ENCODE measurements at regions not wholly inside any gene's neighbourhood (a gene's known extent, or its start where the extent isn't known, plus 50 kb on each side); places are given as distances from the start of the nearest gene placed in this dataset.
"Not testable (repeated sequence)": the region's sequence is repeated elsewhere in the genome, so short reads cannot be mapped to it uniquely, and the experiment has no call there.

DNA sequence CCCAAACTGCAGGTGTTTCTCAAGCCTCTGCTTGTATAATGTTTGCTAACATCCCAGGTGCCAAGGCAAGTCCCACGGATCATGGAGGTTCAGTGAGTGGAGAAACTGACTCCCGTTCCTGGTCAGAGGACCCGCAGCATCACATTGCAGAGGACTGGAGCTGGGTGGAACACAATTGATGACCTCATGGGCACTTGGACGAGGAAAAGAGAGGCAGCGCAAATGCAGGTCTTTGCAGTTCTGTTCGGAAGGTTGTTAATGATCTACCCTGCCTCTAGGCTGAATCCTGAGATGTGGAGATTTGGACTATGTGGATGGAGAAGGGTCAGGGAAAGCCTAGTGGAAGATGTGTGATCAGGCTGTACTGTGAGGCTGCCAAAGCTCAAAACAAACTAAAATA is 192.9 kb downstream of the DUSP10 start:
- no peak for DNase-seq

DNA sequence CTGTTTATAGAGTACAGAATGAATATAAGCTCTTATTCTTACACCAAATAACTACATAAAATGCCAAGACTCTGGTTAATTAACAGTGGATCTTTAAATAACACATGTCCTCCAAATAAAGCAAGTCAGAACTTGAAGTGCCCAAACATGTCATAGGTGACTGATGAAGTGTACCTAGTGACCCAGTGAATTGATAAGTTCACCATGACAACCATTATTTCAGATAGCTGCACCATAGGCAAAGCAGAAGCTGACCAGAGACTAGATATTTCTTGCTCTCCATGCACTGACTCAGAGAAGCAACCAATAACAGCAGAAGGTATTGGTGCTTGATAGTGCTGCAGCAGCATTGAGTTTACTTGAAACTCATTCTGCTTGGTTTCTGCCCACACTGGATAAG is 192.1 kb downstream of the DUSP10 start:
- DNase-seq, result no peak

DNA sequence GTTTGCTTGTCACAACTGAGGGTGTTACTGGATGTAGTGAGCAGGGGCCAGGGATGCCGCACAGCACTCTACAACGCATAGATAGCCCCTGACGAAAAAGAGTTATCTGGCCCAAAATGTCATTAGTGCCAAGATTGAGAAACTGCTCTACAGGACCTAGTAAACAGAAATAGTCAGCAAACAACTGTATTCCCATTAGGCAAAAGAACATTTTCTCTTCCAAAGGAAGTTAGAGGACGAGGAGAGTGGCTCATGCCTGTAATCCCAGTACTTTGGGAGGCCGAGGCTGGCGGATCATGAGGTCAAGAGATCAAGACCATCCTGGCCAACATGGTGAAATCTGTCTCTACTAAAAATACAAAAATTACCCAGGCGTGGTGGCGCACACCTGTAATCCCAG is 189.1 kb downstream of the DUSP10 start:
- not testable (repeated sequence) for DNase-seq

DNA sequence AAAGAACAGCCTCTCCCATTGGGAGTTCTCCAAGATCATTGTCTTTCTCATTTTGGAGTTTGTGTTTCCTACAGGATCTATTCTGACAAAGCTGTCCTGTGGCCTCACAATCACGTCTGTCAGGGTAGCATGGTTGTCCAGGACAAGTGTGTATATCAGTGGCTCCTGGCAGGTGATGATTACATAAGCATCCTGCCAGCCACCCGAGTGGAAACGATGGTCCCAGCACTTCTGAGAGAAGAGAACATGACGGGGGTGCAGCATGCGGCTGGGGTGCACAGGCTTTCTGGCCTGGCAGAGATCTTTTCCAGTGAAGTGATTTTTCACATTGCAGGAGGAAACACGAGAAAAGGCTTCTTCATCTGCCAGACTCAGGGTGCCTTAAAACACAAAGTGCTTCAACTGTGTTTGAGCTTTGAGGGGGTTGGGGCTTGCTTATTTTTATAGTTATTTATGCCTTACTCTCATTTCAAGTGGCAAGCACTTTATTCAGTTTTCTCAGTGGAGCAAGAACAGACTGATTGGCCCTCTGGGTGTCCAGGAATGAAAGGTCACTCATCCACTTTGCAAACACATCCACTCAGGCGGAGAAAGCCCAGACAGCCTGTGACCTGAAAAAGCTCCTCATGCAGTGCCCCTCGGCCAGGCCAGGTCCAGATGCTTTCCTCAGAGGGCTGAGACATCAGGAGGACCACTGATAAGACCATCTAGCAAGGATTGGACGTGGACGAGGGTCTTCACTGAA is 186.0 kb downstream of the DUSP10 start:
- DNase-seq, result no peak

DNA sequence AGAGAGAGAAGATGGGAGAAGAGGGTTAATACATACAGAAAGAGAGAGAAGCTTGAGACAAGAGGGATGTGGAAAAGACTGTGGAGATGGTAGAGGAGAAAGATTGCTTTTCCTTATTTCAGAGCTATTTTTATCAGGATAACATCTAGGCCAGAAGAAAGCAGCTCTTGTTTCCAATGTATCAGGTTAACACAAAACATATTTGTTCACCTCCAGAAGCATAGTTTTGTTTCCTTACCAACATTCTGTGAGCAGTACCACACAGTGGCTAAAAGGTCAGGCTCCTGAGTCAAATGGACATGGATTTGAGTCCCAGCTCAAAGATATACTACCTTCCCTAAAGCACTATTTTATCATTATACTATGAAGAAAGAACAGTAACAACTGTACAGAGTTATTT is 185.5 kb downstream of the DUSP10 start:
- no peak for DNase-seq

DNA sequence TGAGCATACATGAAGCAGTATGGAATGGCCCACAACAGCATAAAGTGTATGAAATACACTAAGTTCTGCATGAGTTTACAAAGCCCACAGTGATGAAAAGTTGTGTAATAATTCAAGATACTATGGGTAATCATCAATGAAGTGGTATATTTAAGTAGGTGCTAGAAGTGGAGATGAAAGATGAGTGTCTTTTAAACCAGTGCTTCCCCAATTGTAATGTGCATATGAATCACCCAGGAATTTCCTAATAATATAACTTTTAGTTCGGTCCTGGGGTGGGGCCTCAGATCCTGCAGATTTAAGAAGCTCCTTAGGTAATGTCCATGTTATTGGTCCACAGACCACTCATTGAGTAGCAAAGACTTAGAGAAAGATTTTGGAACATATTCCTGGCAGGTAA is 184.9 kb downstream of the DUSP10 start:
- no peak for DNase-seq

DNA sequence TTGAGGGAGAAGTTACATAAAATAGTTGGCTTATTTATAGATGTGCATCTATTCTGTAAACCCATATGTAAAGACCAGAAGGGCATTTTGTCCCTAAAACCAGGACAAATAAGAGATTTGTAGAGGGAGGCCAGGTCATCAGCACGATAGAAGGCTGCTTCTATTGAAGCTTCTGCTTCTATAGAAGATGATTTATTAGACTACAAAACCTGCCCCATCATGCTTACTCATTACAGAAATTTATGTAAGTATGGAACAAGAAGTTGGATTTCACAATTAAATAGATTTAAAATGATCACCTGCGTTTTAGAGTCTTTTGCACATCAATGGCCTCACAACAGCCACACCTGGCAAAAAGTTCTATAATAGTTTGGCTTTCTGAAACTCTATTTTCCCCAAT is 183.5 kb downstream of the DUSP10 start:
- DNase-seq, result no peak

DNA sequence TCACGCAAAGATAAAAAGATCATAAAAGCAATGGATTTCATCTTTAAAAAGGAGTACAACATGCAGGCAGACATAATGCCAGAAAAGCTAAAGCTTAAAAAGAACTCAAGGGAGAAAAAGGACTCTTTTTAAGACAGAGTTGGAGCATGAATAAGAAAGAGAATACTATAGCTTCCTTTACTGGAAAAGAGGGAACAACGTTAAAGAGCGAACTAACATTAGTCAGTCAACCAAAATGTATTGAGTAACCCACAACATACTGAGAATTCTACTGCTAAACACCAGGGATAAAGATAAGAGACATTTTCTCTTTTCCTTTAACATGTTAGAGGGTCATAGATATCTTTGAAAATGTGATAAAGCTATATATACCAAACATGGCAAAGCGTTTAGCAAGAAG is 182.0 kb downstream of the DUSP10 start:
- DNase-seq, result no peak

DNA sequence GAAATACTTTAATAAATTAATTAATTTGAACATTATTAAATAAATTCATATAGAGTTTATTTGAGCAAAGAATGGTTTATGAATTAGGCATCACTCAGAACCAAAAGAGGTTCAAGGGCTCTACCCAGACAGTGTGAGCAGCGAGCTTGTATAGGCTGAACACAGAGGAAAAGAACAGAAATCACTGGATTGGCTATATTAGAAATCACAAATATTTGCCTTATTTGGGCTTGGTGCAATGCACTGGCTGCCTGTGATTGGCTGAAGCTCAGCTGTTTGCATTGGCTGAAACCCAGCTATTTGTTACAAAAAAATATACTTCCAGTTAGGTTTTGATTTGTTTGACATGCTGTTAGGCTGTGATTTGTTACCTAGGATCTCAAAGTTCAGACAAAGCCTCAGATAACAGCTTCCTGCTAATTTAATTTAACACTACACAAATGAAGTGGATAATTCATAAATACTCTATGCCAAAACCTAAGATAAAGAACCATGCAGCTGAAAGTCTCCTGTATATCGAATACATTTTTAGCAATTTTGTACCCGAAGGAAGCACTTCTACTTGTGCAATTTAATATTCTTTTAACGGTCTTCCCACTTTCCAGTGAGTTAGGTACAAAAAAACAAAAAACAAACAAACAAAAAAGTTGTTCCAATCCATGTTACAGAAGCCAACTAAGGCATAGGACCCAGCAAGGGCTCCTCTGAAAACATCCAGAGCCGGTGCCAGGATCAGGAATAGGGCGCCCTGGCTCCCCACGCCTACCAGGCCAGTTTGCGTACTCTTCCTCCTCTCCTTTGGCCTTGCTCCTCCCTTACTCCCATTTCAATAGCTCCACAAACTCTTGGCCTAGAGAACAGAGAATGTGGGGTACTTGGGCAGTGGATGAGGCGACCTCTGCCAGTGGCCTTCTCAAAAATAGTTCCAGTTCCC is 179.1 kb downstream of the DUSP10 start:
- DNase-seq, result no peak

DNA sequence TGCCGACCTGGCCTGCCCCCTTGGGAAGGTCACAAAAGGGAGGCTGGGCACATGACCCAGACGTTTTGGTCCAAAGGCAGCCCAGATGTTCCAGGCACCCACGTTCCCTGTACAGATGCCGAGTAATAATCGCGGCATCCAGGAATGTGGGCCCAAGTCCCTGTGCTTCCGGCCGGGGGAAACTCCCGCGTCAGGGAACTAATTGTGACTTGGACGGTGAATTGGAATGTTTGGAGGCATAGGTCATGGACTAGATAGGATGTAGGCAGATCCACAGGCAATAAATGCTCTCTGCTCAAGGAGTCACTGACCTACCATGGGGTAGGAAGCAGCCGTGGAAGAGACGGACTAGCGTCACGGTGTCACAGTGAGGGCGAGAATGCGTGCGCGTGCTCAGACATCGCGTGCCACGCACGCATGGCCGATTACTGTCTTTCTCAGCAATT is 178.4 kb downstream of the DUSP10 start:
- no peak for DNase-seq

DNA sequence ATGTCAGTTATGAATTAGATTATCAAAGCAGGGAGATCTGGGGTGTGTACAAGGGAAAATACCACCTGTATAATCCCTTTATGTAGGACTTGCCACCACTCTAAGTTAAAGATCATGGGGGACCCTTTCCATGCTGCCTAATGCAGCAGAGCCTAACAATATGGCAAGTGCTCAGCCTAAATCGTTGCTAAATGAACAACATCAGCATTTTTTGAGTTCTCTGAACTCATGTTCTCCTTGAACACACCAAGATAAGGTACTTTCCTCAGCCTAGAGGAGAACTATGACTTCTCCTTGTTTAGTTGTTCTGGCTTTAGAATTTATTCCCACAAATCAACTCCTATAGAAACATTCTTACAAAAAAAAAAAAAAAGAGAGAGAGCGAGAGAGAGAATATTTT is 177.0 kb downstream of the DUSP10 start:
- DNase-seq, result no peak

DNA sequence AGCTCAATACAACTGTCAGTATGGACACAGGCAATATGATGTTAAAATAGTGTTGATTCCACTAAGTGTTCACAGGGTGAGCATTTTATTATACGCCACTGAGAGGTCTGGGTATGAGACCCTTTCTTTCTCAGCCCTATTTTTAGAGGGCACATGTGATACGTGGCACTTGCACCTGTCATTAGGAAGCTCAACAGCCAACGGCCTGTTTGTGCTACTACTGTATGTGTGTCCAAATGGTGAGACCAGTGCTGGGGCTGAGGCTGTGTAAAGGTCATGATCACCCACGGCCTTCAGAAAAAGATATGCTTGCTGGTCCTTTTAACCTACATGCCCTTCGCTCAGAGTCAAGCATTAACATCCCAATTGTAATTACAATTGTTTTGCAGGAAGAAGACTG is 176.2 kb downstream of the DUSP10 start:
- no peak for DNase-seq

DNA sequence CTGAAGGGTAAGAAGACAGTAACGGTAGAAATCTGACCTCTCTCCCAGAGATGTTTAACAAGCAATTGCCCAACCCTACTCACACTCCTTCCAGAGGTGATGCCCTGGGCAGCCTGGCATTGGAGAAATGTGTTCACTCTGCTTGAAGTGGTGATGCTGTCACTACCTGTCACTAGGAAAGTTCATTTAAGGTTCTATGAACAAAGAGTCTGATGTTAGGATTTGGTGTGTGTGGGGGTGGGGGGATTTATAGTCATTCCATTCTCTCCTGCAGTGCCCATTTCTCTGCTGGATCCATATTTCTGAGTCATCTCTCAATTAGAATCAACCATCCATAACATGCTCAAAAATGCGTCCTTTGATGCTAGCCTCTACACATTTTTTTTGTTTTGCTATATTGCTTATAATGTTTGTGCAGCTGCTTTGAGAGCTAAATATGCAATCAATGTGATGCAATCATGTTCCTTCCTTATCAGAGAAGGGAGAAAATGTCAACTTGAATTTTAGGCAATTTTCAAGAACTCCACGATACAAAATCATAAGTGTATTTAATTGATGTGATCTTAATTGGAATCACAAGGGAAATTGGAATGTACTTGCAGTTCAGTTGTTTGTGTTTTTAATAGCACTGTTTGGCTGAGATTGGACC is 173.9 kb downstream of the DUSP10 start:
- DNase-seq, result no peak

DNA sequence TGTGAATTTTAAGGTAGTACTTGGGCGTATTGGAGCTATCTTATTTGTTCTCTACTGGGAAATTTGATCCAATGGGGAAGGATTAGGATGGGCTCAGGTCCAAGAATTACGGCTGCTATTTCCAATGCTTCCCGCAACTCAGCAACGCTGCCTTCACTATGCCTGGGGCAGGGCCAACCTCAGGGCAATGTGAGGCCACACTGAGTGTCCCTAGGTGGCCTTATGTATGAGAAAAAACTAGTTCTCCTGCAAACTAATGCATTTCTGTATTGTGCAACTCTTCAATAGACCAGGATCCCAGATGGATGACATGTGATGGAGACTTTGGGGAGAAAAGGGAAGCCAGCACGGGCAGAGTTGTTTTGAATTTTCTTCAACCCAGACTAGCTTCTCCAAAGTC is 168.1 kb downstream of the DUSP10 start:
- DNase-seq, result no peak

DNA sequence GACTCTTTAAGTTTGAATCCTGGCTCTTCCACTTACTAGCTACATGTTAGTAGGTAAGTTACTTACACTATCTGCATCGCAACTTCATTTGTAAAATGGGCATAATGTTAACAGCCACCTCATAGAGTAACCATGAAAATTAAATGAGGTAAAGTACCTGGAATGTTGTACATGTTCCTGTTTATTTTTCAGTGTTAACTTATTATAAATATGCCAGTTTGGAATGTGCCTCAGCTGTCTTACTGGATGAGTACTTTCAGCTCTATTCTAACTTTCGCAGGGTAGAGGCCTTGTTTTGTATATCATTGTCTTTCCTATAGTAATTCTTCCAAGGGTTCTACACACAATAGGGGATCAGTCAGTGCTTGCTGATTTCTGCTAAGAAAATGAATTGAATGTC is 167.4 kb downstream of the DUSP10 start:
- DNase-seq, result no peak

DNA sequence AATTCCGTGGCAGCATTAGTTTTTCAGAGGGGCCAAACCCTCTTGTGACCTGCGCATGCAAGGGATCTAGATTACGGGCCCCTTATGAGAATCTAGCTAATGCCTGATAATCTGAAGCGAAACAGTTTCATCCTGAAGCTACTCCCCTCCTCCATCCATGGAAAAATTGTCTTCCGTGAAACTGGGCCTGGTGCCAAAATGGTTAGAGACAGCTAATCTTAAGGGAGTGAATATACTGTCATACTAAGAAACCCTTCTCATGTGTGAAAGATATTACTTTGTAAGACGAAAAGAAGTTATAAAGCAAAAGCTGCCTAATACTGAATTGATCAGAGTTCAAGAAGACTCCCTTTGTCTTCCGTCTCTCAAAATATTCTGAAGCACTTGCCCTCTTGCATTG is 166.3 kb downstream of the DUSP10 start:
- no peak for DNase-seq

DNA sequence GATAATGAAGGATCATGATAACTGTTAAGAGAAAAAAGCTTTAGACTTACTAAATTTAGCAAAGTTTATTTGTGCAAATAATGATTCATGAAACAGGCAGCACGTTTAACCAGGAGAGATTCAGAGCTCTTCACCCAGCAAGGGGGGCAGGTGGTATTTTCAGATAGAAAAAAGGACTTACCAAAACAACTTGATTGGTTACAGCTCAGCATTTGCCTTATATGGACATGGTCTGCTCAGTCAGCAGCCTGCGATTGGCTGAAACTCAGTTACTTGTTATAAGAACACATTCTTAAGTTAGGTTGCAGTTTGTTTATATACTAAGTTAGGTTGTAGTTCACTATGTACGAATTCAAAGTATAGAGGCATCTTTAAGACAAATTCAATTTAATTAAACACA is 165.6 kb downstream of the DUSP10 start:
- DNase-seq, result no peak

DNA sequence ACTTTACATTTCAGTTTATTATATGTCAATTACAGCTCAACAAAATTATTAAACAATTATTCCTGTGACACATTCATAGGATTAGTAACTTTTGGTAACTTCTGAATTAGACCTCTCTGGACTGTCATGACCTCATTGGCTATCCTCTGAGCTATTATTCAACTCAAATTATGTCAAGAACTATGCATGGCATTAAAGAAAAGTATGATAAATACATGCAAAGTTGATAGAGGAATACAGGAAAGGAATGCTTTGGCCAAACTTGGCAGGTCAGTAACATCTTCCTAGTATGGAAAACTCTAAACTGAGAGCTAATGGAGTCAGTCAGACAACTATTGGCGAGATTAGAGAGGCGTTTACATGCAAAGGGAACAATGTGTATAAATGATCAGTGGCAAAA is 158.4 kb downstream of the DUSP10 start:
- DNase-seq, result no peak

DNA sequence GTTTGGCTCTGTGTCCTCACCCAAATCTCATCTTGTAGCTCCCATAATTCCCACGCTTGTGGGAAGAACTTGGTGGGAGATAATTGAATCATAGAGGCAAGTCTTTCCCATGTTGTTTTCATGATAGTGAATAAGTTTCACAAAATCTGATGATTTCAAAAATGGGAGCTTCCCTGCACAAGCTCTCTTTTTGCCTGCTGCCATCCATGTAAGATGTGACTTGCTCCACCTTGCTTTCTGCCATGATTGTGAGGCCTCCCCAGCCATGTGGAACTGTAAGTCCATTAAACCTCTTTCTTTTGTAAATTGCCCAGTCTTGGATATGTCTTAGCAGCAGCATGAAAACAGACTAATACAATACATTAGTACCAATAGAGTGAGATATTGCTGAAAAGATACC is 154.9 kb downstream of the DUSP10 start:
- DNase-seq, result not testable (repeated sequence)

DNA sequence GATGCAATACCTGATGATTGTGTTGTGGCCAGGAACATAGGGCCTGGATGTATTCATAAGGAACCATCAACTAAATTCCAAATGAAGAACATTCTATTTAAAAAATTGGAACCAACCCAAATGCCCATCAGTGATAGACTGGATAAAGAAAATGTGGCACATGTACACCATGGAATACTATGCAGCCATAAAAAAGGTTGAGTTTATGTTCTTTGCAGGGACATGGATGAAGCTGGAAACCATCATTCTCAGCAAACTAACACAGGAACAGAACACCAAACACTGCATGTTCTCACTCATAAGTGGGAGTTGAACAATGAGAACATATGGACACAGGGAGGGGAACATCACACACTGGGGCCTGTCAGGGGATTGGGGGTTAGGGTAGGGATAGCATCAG is 150.6 kb downstream of the DUSP10 start:
- not testable (repeated sequence) for DNase-seq

DNA sequence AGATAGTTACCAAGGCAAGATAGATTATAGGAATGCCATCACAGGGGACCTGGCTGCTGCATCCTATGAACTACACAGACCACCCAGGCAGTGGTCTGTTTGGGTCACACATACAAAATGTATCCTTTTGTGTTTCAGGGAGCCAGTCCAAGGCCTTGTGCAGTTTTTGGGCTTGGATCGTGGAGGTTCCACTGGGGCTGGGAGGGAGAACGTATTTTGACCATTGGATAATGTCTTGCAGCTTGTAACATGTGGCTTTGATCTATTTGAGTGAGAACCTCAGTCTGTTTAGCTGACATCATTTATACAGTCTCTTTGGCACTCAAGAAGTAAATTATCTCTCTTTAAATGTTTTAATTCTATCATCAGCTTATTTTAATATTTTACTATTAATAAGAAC is 147.3 kb downstream of the DUSP10 start:
- DNase-seq, result no peak

DNA sequence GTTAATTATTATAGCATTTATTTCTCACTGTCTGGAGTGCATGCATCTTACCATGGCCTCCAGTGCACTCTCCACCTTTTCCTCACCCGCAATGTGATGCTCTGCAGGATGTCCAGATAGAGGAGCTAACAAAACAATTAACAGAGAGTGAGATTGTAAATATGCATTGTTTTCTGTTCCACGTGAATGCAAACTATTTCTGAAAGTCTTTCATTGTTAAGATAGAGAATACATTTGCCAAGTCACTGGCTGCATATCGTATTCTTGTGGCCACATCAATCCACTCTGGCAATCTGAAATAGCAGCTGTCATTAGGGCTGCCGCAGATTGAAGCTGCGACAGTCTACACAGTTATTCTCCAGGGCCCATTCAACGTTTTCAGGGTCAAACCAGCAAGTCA is 143.8 kb downstream of the DUSP10 start:
- DNase-seq, result no peak

DNA sequence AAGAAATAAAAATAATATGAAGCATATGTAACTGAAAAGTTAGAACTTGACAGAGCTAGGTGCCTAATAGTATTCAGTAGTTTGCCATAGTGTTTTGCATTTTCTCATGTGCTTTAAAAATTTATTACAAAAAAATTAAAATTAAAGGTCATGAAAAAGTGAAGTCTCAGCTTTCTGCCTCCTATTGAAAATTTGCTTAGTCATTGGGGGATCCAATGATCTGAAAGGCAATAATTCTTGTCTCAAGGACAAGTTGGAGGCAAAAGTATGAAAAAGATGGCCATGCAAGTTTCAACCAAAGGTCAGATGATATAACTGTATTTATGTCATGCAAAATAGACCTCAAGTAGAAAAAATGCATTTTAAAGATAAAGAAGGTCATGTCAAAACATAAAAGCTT is 140.7 kb downstream of the DUSP10 start:
- DNase-seq, result no peak

DNA sequence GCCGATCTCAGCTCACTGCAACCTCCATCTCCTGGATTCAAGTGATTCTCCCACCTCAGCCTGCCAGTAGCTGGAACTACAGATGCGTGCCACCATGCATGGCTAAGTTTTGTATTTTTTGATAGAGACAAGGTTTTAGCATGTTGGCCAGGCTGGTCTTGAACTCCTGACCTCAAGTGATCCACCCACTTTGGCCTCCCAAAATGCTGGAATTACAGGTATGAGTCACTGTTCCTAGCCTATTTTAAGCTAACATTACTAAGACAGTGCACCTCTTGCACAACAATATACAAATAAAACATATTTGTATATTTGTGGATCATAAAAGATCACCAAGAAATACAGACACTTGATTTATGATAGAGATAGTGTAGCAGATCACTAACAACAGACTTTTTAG is 139.1 kb downstream of the DUSP10 start:
- DNase-seq, result no peak
